ENCODE measurements at regions not wholly inside any gene's neighbourhood (a gene's known extent, or its start where the extent isn't known, plus 50 kb on each side); places are given as distances from the start of the nearest gene placed in this dataset.
"Not testable (repeated sequence)": the region's sequence is repeated elsewhere in the genome, so short reads cannot be mapped to it uniquely, and the experiment has no call there.

DNA sequence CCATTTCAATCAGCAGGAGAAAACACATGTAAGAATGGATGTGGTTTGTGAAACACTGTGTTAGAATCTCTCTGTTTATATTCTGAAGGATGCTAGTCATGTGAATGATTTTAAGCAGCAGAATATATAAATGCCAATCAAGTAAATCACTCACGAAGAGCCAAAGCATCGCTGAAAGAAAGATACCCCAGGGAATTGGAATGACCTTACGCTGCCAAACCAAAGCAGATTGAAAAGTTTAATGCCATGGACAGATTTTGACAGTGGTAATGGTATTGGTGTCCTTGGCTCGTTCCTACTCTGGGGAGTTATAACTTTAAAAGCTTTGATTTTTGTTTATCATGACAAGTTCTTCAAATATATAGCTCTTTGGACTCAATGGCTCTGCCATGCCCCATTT is 54.8 kb upstream of the BDP1 start:
- POLR2A ChIA-PET; intact Hi-C loops (cut with micrococcal nuclease; ENCODE audit: unreplicated experiment): not testable (repeated sequence)

DNA sequence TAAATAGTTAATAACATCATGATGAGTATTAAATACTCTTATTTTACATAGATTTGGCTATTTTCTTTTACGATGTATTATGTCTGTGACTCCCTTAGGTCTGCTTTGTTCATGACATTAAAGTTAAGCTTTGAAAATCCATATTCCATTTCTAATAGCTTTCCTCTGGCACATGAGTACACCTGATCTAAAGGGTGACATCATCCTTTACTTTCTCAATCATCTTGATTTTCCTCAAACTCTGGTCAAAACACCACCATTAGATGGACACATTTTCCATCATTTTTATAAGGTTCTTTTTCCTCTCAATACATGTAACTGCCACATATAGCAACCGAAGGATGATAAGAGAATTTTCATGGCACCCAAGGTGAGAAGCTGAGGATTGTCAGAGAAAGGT is 54.3 kb upstream of the BDP1 start:
- DNase-seq (ENCODE audit: low spot score); BruUV-seq (replicated peaks); H3K4me1 ChIP-seq (ENCODE audit: insufficient read depth, low read length, poor library complexity, severe bottlenecking); intact Hi-C loops (cut with micrococcal nuclease; ENCODE audit: unreplicated experiment); H4K20me1 ChIP-seq (ENCODE audit: insufficient read depth, low read length); POLR2A ChIA-PET; H3K36me3 ChIP-seq (ENCODE audit: insufficient read depth, low read length); H3K9me2 ChIP-seq (ENCODE audit: insufficient read depth, low read length); H3K4me3 ChIP-seq (ENCODE audit: low read depth, low read length, poor library complexity, severe bottlenecking); CTCF ChIA-PET (ENCODE audit: unreplicated experiment); H3K27ac ChIP-seq (ENCODE audit: low read depth, low read length, poor library complexity, severe bottlenecking); H3K4me2 ChIP-seq (ENCODE audit: low read length); H3K79me2 ChIP-seq (ENCODE audit: insufficient read depth, low read depth, low read length); H2AFZ ChIP-seq (ENCODE audit: low read length); H3K9me3 ChIP-seq (ENCODE audit: low read length): not testable (repeated sequence)

More for the DNA sequence above, 54.8 kb upstream of the BDP1 start:
- H4K20me1 ChIP-seq (ENCODE audit: insufficient read depth, low read length); CTCF ChIA-PET (ENCODE audit: unreplicated experiment); DNase-seq (ENCODE audit: low spot score); BruUV-seq (replicated peaks); H3K4me2 ChIP-seq (ENCODE audit: low read length); H3K36me3 ChIP-seq (ENCODE audit: insufficient read depth, low read length); H3K4me1 ChIP-seq (ENCODE audit: insufficient read depth, low read length, poor library complexity, severe bottlenecking); H3K4me3 ChIP-seq (ENCODE audit: low read depth, low read length, poor library complexity, severe bottlenecking); H3K9me3 ChIP-seq (ENCODE audit: low read length); H3K9me2 ChIP-seq (ENCODE audit: insufficient read depth, low read length); H3K27ac ChIP-seq (ENCODE audit: low read depth, low read length, poor library complexity, severe bottlenecking); H3K79me2 ChIP-seq (ENCODE audit: insufficient read depth, low read depth, low read length); H2AFZ ChIP-seq (ENCODE audit: low read length): not testable (repeated sequence)

DNA sequence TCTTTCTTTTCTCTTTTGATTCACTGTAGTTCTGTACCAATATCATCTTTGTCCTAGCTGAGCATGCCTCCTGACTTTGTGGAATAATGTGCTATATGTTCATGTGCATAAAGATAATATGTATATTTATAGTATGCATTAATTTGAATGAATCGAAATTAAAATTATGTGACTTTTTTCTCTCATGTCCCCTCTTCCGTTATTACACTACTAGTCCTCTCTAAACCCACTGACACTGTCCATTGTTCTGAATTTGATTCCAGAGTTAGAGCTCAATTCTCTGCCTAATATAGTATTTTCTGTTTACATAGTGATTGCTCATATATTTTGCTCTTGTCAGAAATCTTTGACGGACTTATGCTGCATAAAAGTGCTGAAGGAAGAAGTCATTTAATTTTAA is 53.9 kb upstream of the BDP1 start:
- CTCF ChIA-PET (ENCODE audit: unreplicated experiment); H3K9me2 ChIP-seq (ENCODE audit: insufficient read depth, low read length); H3K4me2 ChIP-seq (ENCODE audit: low read length): not testable (repeated sequence)

DNA sequence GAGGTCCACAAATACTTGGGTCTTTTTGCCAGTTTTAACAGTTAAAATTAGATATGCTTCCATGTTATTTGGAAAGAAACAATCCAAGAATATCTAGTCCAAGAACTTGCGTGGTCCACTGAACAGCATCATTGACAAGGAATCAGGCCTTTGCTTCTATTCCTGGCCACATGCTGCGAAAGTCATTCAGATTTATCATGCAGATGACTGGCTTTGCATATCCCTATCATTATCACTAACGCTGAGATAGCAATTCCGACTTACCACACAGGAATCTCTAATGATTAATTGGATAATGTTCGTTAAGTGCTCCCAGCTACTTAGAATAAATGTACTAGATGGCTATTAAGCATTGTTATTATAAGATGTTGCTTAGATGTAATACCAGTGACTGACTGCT is 51.0 kb upstream of the BDP1 start:
- H4K20me1 ChIP-seq (ENCODE audit: insufficient read depth, low read length); DNase-seq (ENCODE audit: low spot score); H3K27ac ChIP-seq (ENCODE audit: low read depth, low read length, poor library complexity, severe bottlenecking); intact Hi-C loops (cut with micrococcal nuclease; ENCODE audit: unreplicated experiment); H3K9me3 ChIP-seq (ENCODE audit: low read length); H3K9me2 ChIP-seq (ENCODE audit: insufficient read depth, low read length); H3K4me3 ChIP-seq (ENCODE audit: low read depth, low read length, poor library complexity, severe bottlenecking); CTCF ChIA-PET (ENCODE audit: unreplicated experiment); BruUV-seq (replicated peaks); H2AFZ ChIP-seq (ENCODE audit: low read length); H3K36me3 ChIP-seq (ENCODE audit: insufficient read depth, low read length); H3K4me2 ChIP-seq (ENCODE audit: low read length); POLR2A ChIA-PET; H3K4me1 ChIP-seq (ENCODE audit: insufficient read depth, low read length, poor library complexity, severe bottlenecking); H3K79me2 ChIP-seq (ENCODE audit: insufficient read depth, low read depth, low read length): not testable (repeated sequence)

More for the DNA sequence above, 53.9 kb upstream of the BDP1 start:
- intact Hi-C loops (cut with micrococcal nuclease; ENCODE audit: unreplicated experiment); H3K36me3 ChIP-seq (ENCODE audit: insufficient read depth, low read length); H3K4me1 ChIP-seq (ENCODE audit: insufficient read depth, low read length, poor library complexity, severe bottlenecking); POLR2A ChIA-PET; H3K4me3 ChIP-seq (ENCODE audit: low read depth, low read length, poor library complexity, severe bottlenecking); BruUV-seq (replicated peaks); H4K20me1 ChIP-seq (ENCODE audit: insufficient read depth, low read length); DNase-seq (ENCODE audit: low spot score); H3K27ac ChIP-seq (ENCODE audit: low read depth, low read length, poor library complexity, severe bottlenecking); H3K9me3 ChIP-seq (ENCODE audit: low read length); H2AFZ ChIP-seq (ENCODE audit: low read length); H3K79me2 ChIP-seq (ENCODE audit: insufficient read depth, low read depth, low read length): not testable (repeated sequence)

DNA sequence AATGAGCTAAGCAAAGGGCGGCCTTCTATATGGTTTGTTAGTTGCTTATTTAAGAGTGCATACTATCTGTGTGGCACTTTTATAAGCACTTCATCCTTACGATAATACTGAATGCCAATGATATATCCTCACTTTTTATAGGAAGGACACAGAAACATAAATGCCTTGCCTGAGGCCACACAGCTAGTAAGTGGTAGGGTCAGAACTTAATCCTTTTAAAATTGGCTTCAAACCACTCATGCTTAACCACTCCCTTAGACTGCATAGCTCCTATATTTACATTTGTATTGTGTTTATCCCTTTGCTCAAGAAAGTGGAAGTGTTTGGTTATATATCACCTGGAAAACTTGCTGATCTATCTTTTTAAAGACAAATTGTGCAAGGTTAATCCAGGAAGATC is 50.5 kb upstream of the BDP1 start:
- H3K27ac ChIP-seq (ENCODE audit: low read depth, low read length, poor library complexity, severe bottlenecking); H3K9me3 ChIP-seq (ENCODE audit: low read length); H3K36me3 ChIP-seq (ENCODE audit: insufficient read depth, low read length); H3K79me2 ChIP-seq (ENCODE audit: insufficient read depth, low read depth, low read length); H3K4me3 ChIP-seq (ENCODE audit: low read depth, low read length, poor library complexity, severe bottlenecking); H3K4me2 ChIP-seq (ENCODE audit: low read length); POLR2A ChIA-PET; H4K20me1 ChIP-seq (ENCODE audit: insufficient read depth, low read length); H2AFZ ChIP-seq (ENCODE audit: low read length); H3K9me2 ChIP-seq (ENCODE audit: insufficient read depth, low read length); BruUV-seq (replicated peaks); H3K4me1 ChIP-seq (ENCODE audit: insufficient read depth, low read length, poor library complexity, severe bottlenecking); intact Hi-C loops (cut with micrococcal nuclease; ENCODE audit: unreplicated experiment); CTCF ChIA-PET (ENCODE audit: unreplicated experiment); DNase-seq (ENCODE audit: low spot score): not testable (repeated sequence)
